GM23248 (cell line): ENCODE measurements at regions not wholly inside any gene's neighbourhood (a gene's known extent, or its start where the extent isn't known, plus 50 kb on each side); places are given as distances from the start of the nearest gene placed in this dataset.

ENCODE experiments used
- DNase-seq: peaks from one replicate; pipeline ENCODE4 v3.0.0-alpha.2; 2015
- H2AFZ ChIP-seq: fragments of 200-600 bp; sonication (generic); 2 replicates; pipeline ENCODE4 v1.6.1; 2016; ENCODE audit warnings: antibody characterized with exemption
- H3F3A ChIP-seq: fragments of 200-600 bp; sonication (generic); 2 replicates; pipeline ENCODE4 v1.6.1; 2016; ENCODE audit warnings: mild to moderate bottlenecking, antibody characterized with exemption, mixed run types; ENCODE audit not compliant: insufficient read depth
- H3K27ac ChIP-seq: fragments of 200-600 bp; sonication (generic); 2 replicates; pipeline ENCODE4 v1.5.1; 2016; ENCODE audit warnings: mild to moderate bottlenecking
- H3K27me3 ChIP-seq: fragments of 200-600 bp; sonication (generic); replicated peaks from 2 replicates; pipeline ENCODE4 v1.6.1; 2016; ENCODE audit warnings: mild to moderate bottlenecking; ENCODE audit not compliant: insufficient read depth
- H3K36me3 ChIP-seq: fragments of 200-600 bp; sonication (generic); 2 replicates; pipeline ENCODE4 v1.6.1; 2016; ENCODE audit warnings: low read depth, mild to moderate bottlenecking
- H3K4me1 ChIP-seq: fragments of 200-600 bp; sonication (generic); 2 replicates; pipeline ENCODE4 v1.6.1; 2016; ENCODE audit warnings: mild to moderate bottlenecking; ENCODE audit not compliant: insufficient read depth
- H3K4me2 ChIP-seq: fragments of 200-600 bp; sonication (generic); one replicate; pipeline ENCODE4 v1.6.1; 2016; ENCODE audit warnings: mild to moderate bottlenecking; ENCODE audit not compliant: unreplicated experiment
- H3K4me3 ChIP-seq: fragments of 200-600 bp; sonication (generic); 2 replicates; pipeline ENCODE4 v1.5.1; 2016; ENCODE audit warnings: mild to moderate bottlenecking
- H3K79me2 ChIP-seq: fragments of 200-600 bp; sonication (generic); 2 replicates; pipeline ENCODE4 v1.6.1; 2016; ENCODE audit warnings: mild to moderate bottlenecking; ENCODE audit not compliant: insufficient read depth
- H3K9ac ChIP-seq: fragments of 200-600 bp; sonication (generic); 2 replicates; pipeline ENCODE4 v1.6.1; 2016; ENCODE audit warnings: mild to moderate bottlenecking
- H3K9me2 ChIP-seq: fragments of 200-600 bp; sonication (generic); 2 replicates; pipeline ENCODE4 v1.6.1; 2016; ENCODE audit warnings: mixed run types, mild to moderate bottlenecking, moderate library complexity; ENCODE audit not compliant: insufficient read depth
- H3K9me3 ChIP-seq: fragments of 200-600 bp; sonication (generic); one replicate; pipeline ENCODE4 v1.6.1; 2017; ENCODE audit warnings: low read depth
- H4K20me1 ChIP-seq: fragments of 200-600 bp; sonication (generic); 2 replicates; pipeline ENCODE4 v1.6.0; 2016; ENCODE audit not compliant: insufficient read depth
- EZH2 ChIP-seq: fragments of 200-600 bp; sonication (generic); IDR thresholded peaks from 2 replicates; pipeline ENCODE4 v1.6.1; 2018; ENCODE audit warnings: antibody characterized with exemption, mild to moderate bottlenecking; ENCODE audit not compliant: insufficient read depth, poor library complexity, severe bottlenecking
- EZH2phosphoT487 ChIP-seq: fragments of 200-600 bp; sonication (generic); IDR thresholded peaks from 2 replicates; pipeline ENCODE4 v1.6.1; 2018; ENCODE audit warnings: antibody characterized with exemption, moderate library complexity, mild to moderate bottlenecking, low read depth; ENCODE audit not compliant: insufficient read depth
- WGBS, 2 experiments: methylation state at CpG; one replicate each; pipeline ENCODE4 v1.1.6; 2015 to 2017; ENCODE audit warnings: low lambda C conversion rate in 2 of 2, low coverage in 1 of 2; ENCODE audit errors: missing lambda C conversion rate in 2 of 2; 5-methylcytosine and 5-hydroxymethylcytosine counted together
- in situ Hi-C: fragments of 300-500 bp; cut with MboI; formaldehyde crosslinking; loops from 2 replicates; pipeline ENCODE4 v1.15.0; 2020

- no peak overlapping the region for H3K4me3 ChIP-seq
- no peaks in the 10 kb centered on the region for H4K20me1 ChIP-seq
- no peaks in the 10 kb centered on the region for H3K4me1 ChIP-seq
- no peak overlapping the region for H3K9ac ChIP-seq
- no peaks in the 10 kb centered on the region for H3K9me3 ChIP-seq
- TF ChIP-seq EZH2 (no peak), EZH2phosphoT487 (no peak)
- in situ Hi-C loops: no loop called here
- DNase-seq: peak; percentile 7
- H2AFZ ChIP-seq: no peak overlapping the region
- no peaks in the 10 kb centered on the region for H3K9me2 ChIP-seq
- H3K36me3 ChIP-seq: no peaks in the 10 kb centered on the region
- no peak overlapping the region for H3K4me2 ChIP-seq
- H3K27me3 ChIP-seq: no peaks in the 10 kb centered on the region
- H3K27ac ChIP-seq: no peak overlapping the region
- no peaks in the 10 kb centered on the region for H3F3A ChIP-seq
- H3K79me2 ChIP-seq: no peaks in the 10 kb centered on the region
Measured at GRCh38 chr4:189081826-189082225, 858.8 kb upstream of the FRG1 start.

- Histone ChIP-seq H3K9me2 (no peaks in the 10 kb centered on the region), H2AFZ (no peak overlapping the region), H3K4me3 (no peak overlapping the region), H3K79me2 (no peaks in the 10 kb centered on the region), H3F3A (no peaks in the 10 kb centered on the region), H3K27ac (no peak overlapping the region), H3K9me3 (no peaks in the 10 kb centered on the region), H3K27me3 (no peaks in the 10 kb centered on the region), H3K4me1 (no peaks in the 10 kb centered on the region), H3K4me2 (no peak overlapping the region), H3K9ac (no peak overlapping the region), H4K20me1 (no peaks in the 10 kb centered on the region), H3K36me3 (no peaks in the 10 kb centered on the region)
- TF ChIP-seq EZH2: no peak
- no peak for TF ChIP-seq EZH2phosphoT487
- in situ Hi-C loops: no loop called here
- 30 to 35% methylated on average over 5 of the region's 5 CpGs for WGBS, 2 experiments
- DNase-seq: no peak
Measured at GRCh38 chr4:189083769-189084168, 856.9 kb upstream of the FRG1 start.

- TF ChIP-seq EZH2phosphoT487 (no peak), EZH2 (no peak)
- no peak overlapping the region for H3K4me3 ChIP-seq
- no peak overlapping the region for H3K27ac ChIP-seq
- H3K27me3 ChIP-seq: no peaks in the 10 kb centered on the region
- H2AFZ ChIP-seq: no peak overlapping the region
- no peaks in the 10 kb centered on the region for H3F3A ChIP-seq
- H3K4me1 ChIP-seq: no peaks in the 10 kb centered on the region
- H3K4me2 ChIP-seq: no peak overlapping the region
- no peaks in the 10 kb centered on the region for H3K79me2 ChIP-seq
- no peaks in the 10 kb centered on the region for H4K20me1 ChIP-seq
- DNase-seq: no peak
- H3K9me3 ChIP-seq: no peaks in the 10 kb centered on the region
- H3K36me3 ChIP-seq: no peaks in the 10 kb centered on the region
- H3K9ac ChIP-seq: no peak overlapping the region
- in situ Hi-C loops: no loop called here
- 23 to 40% methylated on average over 4 of the region's 4 CpGs for WGBS, 2 experiments
- no peaks in the 10 kb centered on the region for H3K9me2 ChIP-seq
Measured at GRCh38 chr4:189084671-189085070, 856.0 kb upstream of the FRG1 start.

- Histone ChIP-seq H3K9me3 (no peaks in the 10 kb centered on the region), H3K9me2 (no peaks in the 10 kb centered on the region), H4K20me1 (no peaks in the 10 kb centered on the region), H3K4me3 (no peak overlapping the region), H3K79me2 (no peaks in the 10 kb centered on the region), H3K27me3 (no peaks in the 10 kb centered on the region), H3K4me2 (no peak overlapping the region), H3F3A (no peaks in the 10 kb centered on the region), H3K9ac (no peak overlapping the region), H3K4me1 (no peaks in the 10 kb centered on the region), H2AFZ (no peak overlapping the region), H3K36me3 (no peaks in the 10 kb centered on the region), H3K27ac (no peak overlapping the region)
- no peak for DNase-seq
- WGBS, 2 experiments: 26 to 30% methylated on average over 2 of the region's 2 CpGs
- no peak for TF ChIP-seq EZH2phosphoT487
- no peak for TF ChIP-seq EZH2
- in situ Hi-C loops: no loop called here
Measured at GRCh38 chr4:189087971-189088370, 852.7 kb upstream of the FRG1 start.

GRCh38 chr4:189088780-189089179, 851.9 kb upstream of the FRG1 start:
- 4 to 17% methylated on average over 5 of the region's 5 CpGs for WGBS, 2 experiments
- TF ChIP-seq EZH2: no peak
- TF ChIP-seq EZH2phosphoT487: no peak
- Histone ChIP-seq H3K9me2 (no peaks in the 10 kb centered on the region), H3K4me3 (no peak overlapping the region), H4K20me1 (no peaks in the 10 kb centered on the region), H3K27ac (no peak overlapping the region), H3K4me1 (no peaks in the 10 kb centered on the region), H2AFZ (no peak overlapping the region), H3F3A (no peaks in the 10 kb centered on the region), H3K9ac (no peak overlapping the region), H3K9me3 (no peaks in the 10 kb centered on the region), H3K36me3 (no peaks in the 10 kb centered on the region), H3K4me2 (no peak overlapping the region), H3K79me2 (no peaks in the 10 kb centered on the region), H3K27me3 (no peaks in the 10 kb centered on the region)
- DNase-seq: peak; percentile 8
- in situ Hi-C loops: no loop called here
